GM18505 (cell line): ENCODE measurements at regions not wholly inside any gene's neighbourhood (a gene's known extent, or its start where the extent isn't known, plus 50 kb on each side); places are given as distances from the start of the nearest gene placed in this dataset.
"Not testable (repeated sequence)": the region's sequence is repeated elsewhere in the genome, so short reads cannot be mapped to it uniquely, and the experiment has no call there.

ENCODE experiments used
- ATAC-seq: cut with Tn5 transposase; IDR thresholded peaks from one replicate; pipeline ENCODE4 v1.9.1; 2021; ENCODE audit not compliant: unreplicated experiment
- POLR2A ChIP-seq: IDR thresholded peaks from 4 replicates; pipeline ENCODE4 v1.6.1; 2011; ENCODE audit warnings: borderline replicate concordance; ENCODE audit not compliant: insufficient read depth, insufficient read length; ENCODE audit errors: extremely low read depth

GRCh38 chr13:38090913-38091312 is 221.3 kb upstream of the TRPC4 start:
- ATAC-seq, result no peak
- TF ChIP-seq POLR2A, result no peak

GRCh38 chr13:38086721-38087120 is 217.1 kb upstream of the TRPC4 start:
- ATAC-seq, result no peak
- no peak for TF ChIP-seq POLR2A

GRCh38 chr13:38086013-38086412 is 216.4 kb upstream of the TRPC4 start:
- ATAC-seq, result no peak
- no peak for TF ChIP-seq POLR2A

- TF ChIP-seq POLR2A, result no peak
- no peak for ATAC-seq
Measured at GRCh38 chr13:38073931-38074330, 204.4 kb upstream of the TRPC4 start.

GRCh38 chr13:38072696-38073095 is 203.1 kb upstream of the TRPC4 start:
- no peak for ATAC-seq
- no peak for TF ChIP-seq POLR2A

GRCh38 chr13:38071340-38071739 is 201.8 kb upstream of the TRPC4 start:
- ATAC-seq, result not testable (repeated sequence)

- TF ChIP-seq POLR2A, result no peak
- no peak for ATAC-seq
Measured at GRCh38 chr13:38053896-38054295, 184.3 kb upstream of the TRPC4 start.

- TF ChIP-seq POLR2A, result no peak
Measured at GRCh38 chr13:38046049-38046376, 176.4 kb upstream of the TRPC4 start.

GRCh38 chr13:38045278-38046048 is 175.9 kb upstream of the TRPC4 start:
- no peak for TF ChIP-seq POLR2A
- peak; percentile 75 for ATAC-seq

More at GRCh38 chr13:38046049-38046376, 176.4 kb upstream of the TRPC4 start:
- ATAC-seq, result no peak

- TF ChIP-seq POLR2A, result no peak
- no peak for ATAC-seq
Measured at GRCh38 chr13:38044067-38044466, 174.5 kb upstream of the TRPC4 start.

- ATAC-seq, result no peak
- TF ChIP-seq POLR2A, result no peak
Measured at GRCh38 chr13:38042771-38043170, 173.2 kb upstream of the TRPC4 start.

- no peak for ATAC-seq
- no peak for TF ChIP-seq POLR2A
Measured at GRCh38 chr13:38024431-38024830, 154.9 kb upstream of the TRPC4 start.

- ATAC-seq, result no peak
- no peak for TF ChIP-seq POLR2A
Measured at GRCh38 chr13:38017320-38017719, 147.7 kb upstream of the TRPC4 start.

GRCh38 chr13:38013676-38014075 is 144.1 kb upstream of the TRPC4 start:
- no peak for TF ChIP-seq POLR2A
- no peak for ATAC-seq

GRCh38 chr13:38012096-38012495 is 142.5 kb upstream of the TRPC4 start:
- ATAC-seq, result no peak

More at GRCh38 chr13:38012096-38012495, 142.5 kb upstream of the TRPC4 start:
- TF ChIP-seq POLR2A, result no peak
